IPS-18c (cell line): ENCODE measurements at regions not wholly inside any gene's neighbourhood (a gene's known extent, or its start where the extent isn't known, plus 50 kb on each side); places are given as distances from the start of the nearest gene placed in this dataset.

Experiments used
- H3K4me3 ChIP-seq: 2 replicates; pipeline ENCODE4 v1.7.0; 2013; ENCODE audit warnings: low read depth, mild to moderate bottlenecking, low read length, moderate library complexity; ENCODE audit not compliant: insufficient read depth
- H3K9me3 ChIP-seq: one replicate; pipeline ENCODE4 v1.6.1; 2013; ENCODE audit warnings: mild to moderate bottlenecking, low read length, moderate library complexity; ENCODE audit not compliant: control insufficient read depth, insufficient read depth

GRCh38 chr17:5680766-5681165 lies 96.5 kb upstream of the NLRP1 start:
- Histone ChIP-seq H3K9me3 (no peaks in the 10 kb centered on the region), H3K4me3 (no peak overlapping the region)

- H3K9me3 ChIP-seq = no peaks in the 10 kb centered on the region
- no peak overlapping the region for H3K4me3 ChIP-seq
Measured at GRCh38 chr17:5683241-5683640, 98.9 kb upstream of the NLRP1 start.

- no peaks in the 10 kb centered on the region for H3K9me3 ChIP-seq
- H3K4me3 ChIP-seq = no peak overlapping the region
Measured at GRCh38 chr17:5686074-5686635, 101.8 kb upstream of the NLRP1 start.

DNA sequence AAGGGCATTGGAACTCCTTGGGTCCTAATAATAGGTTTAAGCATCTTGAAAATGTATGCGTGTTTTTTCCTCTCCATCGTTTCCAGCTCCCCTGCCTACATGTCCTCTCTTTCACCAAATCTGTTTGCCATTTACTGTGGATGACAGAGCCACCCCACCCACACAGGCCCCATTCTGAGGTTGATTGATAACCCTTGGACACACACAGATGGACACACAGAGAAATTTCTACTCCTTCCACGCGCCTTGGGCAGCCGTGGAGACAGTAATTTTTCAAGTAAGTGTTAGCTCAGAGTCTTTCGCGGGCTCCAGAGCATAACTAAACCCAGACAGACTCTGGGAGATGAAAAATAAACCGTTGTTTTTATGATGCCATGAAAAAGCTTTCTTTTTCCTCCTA lies 103.3 kb upstream of the NLRP1 start:
- H3K4me3 ChIP-seq = no peak overlapping the region

DNA sequence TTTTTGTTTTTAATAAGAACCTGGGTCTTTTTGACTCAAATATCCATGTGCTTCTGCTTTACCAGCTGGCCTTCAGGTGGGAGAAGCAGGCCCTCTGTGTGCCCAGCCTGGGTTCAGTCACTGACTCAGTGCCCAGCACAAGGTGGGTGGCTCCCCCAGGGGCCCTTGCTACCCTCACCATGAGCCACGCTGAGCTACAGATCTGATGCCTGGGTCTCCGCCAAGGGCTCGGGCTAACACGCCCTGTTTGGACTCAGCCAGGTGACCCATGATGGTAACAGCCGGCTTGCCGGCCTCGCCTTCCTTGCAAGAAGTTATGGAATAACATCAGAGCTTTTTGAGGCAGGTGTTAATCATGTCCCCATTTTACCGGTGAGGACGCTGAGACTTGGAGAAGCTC lies 109.5 kb upstream of the NLRP1 start:
- peaks cover 2% of the 10 kb centered on the region for H3K9me3 ChIP-seq

More for the DNA sequence above, 103.3 kb upstream of the NLRP1 start:
- H3K9me3 ChIP-seq = no peaks in the 10 kb centered on the region

GRCh38 chr17:5694551-5694950 lies 110.2 kb upstream of the NLRP1 start:
- H3K4me3 ChIP-seq = no peak overlapping the region

More for the DNA sequence above, 109.5 kb upstream of the NLRP1 start:
- no peak overlapping the region for H3K4me3 ChIP-seq

DNA sequence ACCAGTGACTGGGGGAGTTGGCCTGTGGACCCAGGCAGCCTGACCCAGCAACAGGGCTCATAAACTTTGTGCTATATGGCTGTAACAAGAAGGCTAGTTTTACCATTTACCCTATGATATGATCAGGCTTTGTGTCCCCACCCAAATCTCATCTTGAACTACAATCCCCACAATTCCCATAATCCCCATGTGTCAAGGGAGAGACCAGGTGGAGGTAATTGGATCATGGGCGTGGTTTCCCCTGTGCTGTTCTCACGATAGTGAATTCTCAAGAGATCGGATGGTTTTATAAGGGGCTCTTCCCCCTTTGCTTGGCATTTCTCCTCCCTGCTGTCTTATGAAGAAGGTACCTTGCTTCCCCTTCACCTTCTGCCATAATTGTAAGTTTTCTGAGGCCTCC lies 111.2 kb upstream of the NLRP1 start:
- Histone ChIP-seq H3K4me3 (no peak overlapping the region; the same call in 1 of the 2 replicates), H3K9me3 (peaks cover 2% of the 10 kb centered on the region)

More at GRCh38 chr17:5694551-5694950, 110.2 kb upstream of the NLRP1 start:
- H3K9me3 ChIP-seq = peaks cover 2% of the 10 kb centered on the region

- Histone ChIP-seq H3K9me3 (peaks cover 5% of the 10 kb centered on the region), H3K4me3 (no peak overlapping the region)
Measured at GRCh38 chr17:5698959-5699358, 114.7 kb upstream of the NLRP1 start.

DNA sequence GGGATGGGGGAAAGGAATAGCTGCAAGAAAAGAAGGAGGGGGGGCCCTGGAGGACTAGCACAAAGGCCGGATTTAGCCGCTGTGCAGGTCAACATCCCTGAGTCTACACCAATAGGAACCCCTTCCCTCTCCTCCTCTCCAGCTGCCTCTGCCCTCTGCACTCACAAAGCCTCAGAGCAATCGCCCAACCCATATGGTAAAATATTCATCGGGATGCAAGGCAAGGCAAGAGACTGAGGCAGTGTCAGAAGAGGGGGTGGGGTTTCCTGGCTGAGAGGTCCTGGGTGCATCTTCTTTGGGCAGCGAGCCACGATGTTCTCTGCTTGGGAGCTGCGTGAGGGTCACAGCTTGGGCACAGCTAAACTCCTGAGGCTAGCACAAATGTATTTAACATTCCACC lies 115.5 kb upstream of the NLRP1 start:
- H3K9me3 ChIP-seq = peaks cover 5% of the 10 kb centered on the region
- H3K4me3 ChIP-seq = no peak overlapping the region

GRCh38 chr17:5700745-5701144 lies 116.4 kb upstream of the NLRP1 start:
- peaks cover 5% of the 10 kb centered on the region for H3K9me3 ChIP-seq
- H3K4me3 ChIP-seq = no peak overlapping the region

DNA sequence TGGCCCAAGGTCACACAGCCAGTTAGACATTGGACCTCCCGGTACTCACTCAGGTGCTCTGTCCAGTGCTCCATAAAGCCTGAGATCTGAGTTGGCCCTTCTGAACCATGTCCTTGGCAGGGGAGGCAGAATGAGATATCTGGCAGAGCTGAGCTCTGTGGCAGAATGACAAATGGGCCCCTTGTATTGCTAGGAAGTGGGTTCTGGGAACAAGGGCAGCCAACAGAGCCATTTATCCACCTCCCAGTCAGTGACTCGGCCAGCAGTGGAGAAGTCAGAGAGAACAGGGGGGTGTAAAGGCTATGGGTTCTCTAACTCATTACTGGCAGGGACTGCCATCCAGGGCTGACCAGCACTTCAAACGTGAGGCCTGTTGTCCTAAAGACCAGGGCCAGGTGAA lies 117.1 kb upstream of the NLRP1 start:
- Histone ChIP-seq H3K4me3 (no peak overlapping the region), H3K9me3 (peaks cover 5% of the 10 kb centered on the region)

- Histone ChIP-seq H3K9me3 (peaks cover 5% of the 10 kb centered on the region), H3K4me3 (no peak overlapping the region)
Measured at GRCh38 chr17:5702951-5703510, 118.7 kb upstream of the NLRP1 start.

GRCh38 chr17:5703736-5704135 lies 119.4 kb upstream of the NLRP1 start:
- H3K4me3 ChIP-seq = no peak overlapping the region
- peaks cover 4% of the 10 kb centered on the region for H3K9me3 ChIP-seq

DNA sequence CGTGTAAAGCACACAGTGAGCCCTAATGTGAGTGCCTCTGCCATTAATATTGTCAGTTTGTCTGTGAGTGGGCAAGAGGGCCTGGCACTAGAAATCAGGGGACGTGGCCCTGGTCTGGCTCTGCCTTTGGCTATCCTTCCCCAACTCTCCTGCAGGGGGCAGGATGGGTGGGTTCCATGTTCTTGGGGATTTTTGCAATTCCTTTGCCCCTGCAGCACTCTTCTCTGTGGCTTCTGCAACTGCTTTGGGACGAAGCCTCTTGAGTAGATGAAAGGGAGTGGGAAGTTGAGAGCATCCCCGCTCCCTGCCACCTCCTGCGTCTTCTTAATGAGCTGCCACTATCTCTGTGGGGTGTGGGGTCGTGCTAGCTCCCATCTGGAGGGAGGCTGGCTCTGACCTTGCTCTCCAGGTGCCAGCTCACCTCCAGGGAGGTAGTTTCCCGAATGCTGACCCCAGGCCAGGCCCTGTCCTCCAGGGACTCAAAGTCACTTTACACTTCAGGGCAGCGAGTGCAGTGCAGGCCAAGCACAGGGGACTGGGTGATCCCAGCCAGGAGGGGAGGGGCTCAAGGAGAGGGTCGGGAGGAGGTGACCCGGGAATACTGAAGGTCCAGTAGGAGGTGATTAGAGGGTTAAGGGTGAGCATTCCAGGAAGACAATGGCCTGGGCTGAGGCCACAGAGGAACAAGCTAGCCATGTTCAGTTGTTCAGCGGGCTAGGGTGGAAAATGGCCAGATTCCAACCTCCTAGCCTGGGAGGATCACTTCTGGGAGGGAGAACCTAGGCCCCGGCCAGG lies 121.0 kb upstream of the NLRP1 start:
- H3K9me3 ChIP-seq = peaks cover 3% of the 10 kb centered on the region
- H3K4me3 ChIP-seq = no peak overlapping the region

GRCh38 chr17:5705876-5706576 lies 121.7 kb upstream of the NLRP1 start:
- Histone ChIP-seq H3K4me3 (no peak overlapping the region), H3K9me3 (peaks cover 3% of the 10 kb centered on the region)

GRCh38 chr17:5706577-5707210 lies 122.4 kb upstream of the NLRP1 start:
- no peak overlapping the region for H3K4me3 ChIP-seq

GRCh38 chr17:5707482-5707881 lies 123.2 kb upstream of the NLRP1 start:
- Histone ChIP-seq H3K4me3 (no peak overlapping the region), H3K9me3 (peaks cover under 1% of the 10 kb centered on the region)

More at GRCh38 chr17:5706577-5707210, 122.4 kb upstream of the NLRP1 start:
- H3K9me3 ChIP-seq = peaks cover 3% of the 10 kb centered on the region
